DMS53 treated with DMSO at 0.1 percent for 48 hours (cell line): ENCODE measurements at regions not wholly inside any gene's neighbourhood (a gene's known extent, or its start where the extent isn't known, plus 50 kb on each side); places are given as distances from the start of the nearest gene placed in this dataset.

Source experiments
- DNase-seq: peaks from one replicate; lab custom pipeline; 2025; ENCODE audit not compliant: unreplicated experiment; lab: John Stamatoyannopoulos, UW

- DNase-seq, result no peak
These were observed 125.7 kb upstream of the RIPOR2 start for GRCh38 chr6:25061289-25061936.

GRCh38 chr6:25062070-25062811 is 126.5 kb upstream of the RIPOR2 start:
- no peak for DNase-seq

- no peak for DNase-seq
These were observed 128.2 kb upstream of the RIPOR2 start for GRCh38 chr6:25064006-25064405.

GRCh38 chr6:25065666-25066065 is 129.9 kb upstream of the RIPOR2 start:
- no peak for DNase-seq

- no peak for DNase-seq
These were observed 130.8 kb upstream of the RIPOR2 start for GRCh38 chr6:25066593-25066992.

GRCh38 chr6:25068866-25069265 is 133.1 kb upstream of the RIPOR2 start:
- no peak for DNase-seq

GRCh38 chr6:25070547-25071366 is 135.0 kb upstream of the RIPOR2 start:
- DNase-seq, result peak; percentile 67

GRCh38 chr6:25078141-25078540 is 142.4 kb upstream of the RIPOR2 start:
- no peak for DNase-seq

GRCh38 chr6:25083784-25084507 is 148.2 kb upstream of the RIPOR2 start:
- no peak for DNase-seq

- no peak for DNase-seq
These were observed 148.7 kb upstream of the RIPOR2 start for GRCh38 chr6:25084508-25084833.

- no peak for DNase-seq
These were observed 150.0 kb upstream of the RIPOR2 start for GRCh38 chr6:25085756-25086155.

- DNase-seq, result no peak
These were observed 150.8 kb upstream of the RIPOR2 start for GRCh38 chr6:25086500-25087091.

- no peak for DNase-seq
These were observed 152.8 kb upstream of the RIPOR2 start for GRCh38 chr6:25088513-25088912.

- DNase-seq, result no peak
These were observed 153.7 kb upstream of the RIPOR2 start for GRCh38 chr6:25089442-25089841.

- no peak for DNase-seq
These were observed 159.0 kb upstream of the RIPOR2 start for GRCh38 chr6:25094726-25095125.

- no peak for DNase-seq
These were observed 164.5 kb upstream of the RIPOR2 start for GRCh38 chr6:25100288-25100687.

- DNase-seq, result no peak
These were observed 167.8 kb upstream of the RIPOR2 start for GRCh38 chr6:25103603-25104002.

- no peak for DNase-seq
These were observed 169.5 kb upstream of the RIPOR2 start for GRCh38 chr6:25105070-25105925.

- DNase-seq, result peak; percentile 50
These were observed 171.5 kb upstream of the RIPOR2 start for GRCh38 chr6:25107218-25107617.

- DNase-seq, result no peak
These were observed 167.4 kb upstream of the CARMIL1 start for GRCh38 chr6:25111782-25112181.
